ENCODE measurements at regions not wholly inside any gene's neighbourhood (a gene's known extent, or its start where the extent isn't known, plus 50 kb on each side); places are given as distances from the start of the nearest gene placed in this dataset.

- no peak for DNase-seq (ENCODE audit: low spot score)
- H3K27ac ChIP-seq (ENCODE audit: low read depth, low read length, poor library complexity, severe bottlenecking): no peak overlapping the region
- ChIA-PET POLR2A (ENCODE audit: low non-redundant PET) (interaction anchor here (0.6 kb wide), 1 partner anchor 50 kb away, joined by 4 read pairs; no protein-coding TSS in a partner anchor), CTCF (no interaction called here)
- no peaks in the 10 kb centered on the region for H3K36me3 ChIP-seq (ENCODE audit: insufficient read depth, low read length, poor library complexity, severe bottlenecking)
- H3K4me3 ChIP-seq (ENCODE audit: low read depth, low read length, poor library complexity, severe bottlenecking): no peak overlapping the region
- intact Hi-C loops (cut with micrococcal nuclease; ENCODE audit: unreplicated experiment): no loop called here
- BruUV-seq (replicated peaks): no TSS peak
- H3K4me1 ChIP-seq (ENCODE audit: insufficient read depth, low read length, poor library complexity, severe bottlenecking): peaks cover 7% of the 10 kb centered on the region
- no peaks in the 10 kb centered on the region for H3K9me3 ChIP-seq (ENCODE audit: low read depth, low read length, poor library complexity, severe bottlenecking)
- TF ChIP-seq EZH2 (IDR thresholded peaks at IDR 0.05; ENCODE audit: borderline replicate concordance, low read depth, low read length, poor library complexity, severe bottlenecking): no peak
- TF ChIP-seq, protein P1, sequence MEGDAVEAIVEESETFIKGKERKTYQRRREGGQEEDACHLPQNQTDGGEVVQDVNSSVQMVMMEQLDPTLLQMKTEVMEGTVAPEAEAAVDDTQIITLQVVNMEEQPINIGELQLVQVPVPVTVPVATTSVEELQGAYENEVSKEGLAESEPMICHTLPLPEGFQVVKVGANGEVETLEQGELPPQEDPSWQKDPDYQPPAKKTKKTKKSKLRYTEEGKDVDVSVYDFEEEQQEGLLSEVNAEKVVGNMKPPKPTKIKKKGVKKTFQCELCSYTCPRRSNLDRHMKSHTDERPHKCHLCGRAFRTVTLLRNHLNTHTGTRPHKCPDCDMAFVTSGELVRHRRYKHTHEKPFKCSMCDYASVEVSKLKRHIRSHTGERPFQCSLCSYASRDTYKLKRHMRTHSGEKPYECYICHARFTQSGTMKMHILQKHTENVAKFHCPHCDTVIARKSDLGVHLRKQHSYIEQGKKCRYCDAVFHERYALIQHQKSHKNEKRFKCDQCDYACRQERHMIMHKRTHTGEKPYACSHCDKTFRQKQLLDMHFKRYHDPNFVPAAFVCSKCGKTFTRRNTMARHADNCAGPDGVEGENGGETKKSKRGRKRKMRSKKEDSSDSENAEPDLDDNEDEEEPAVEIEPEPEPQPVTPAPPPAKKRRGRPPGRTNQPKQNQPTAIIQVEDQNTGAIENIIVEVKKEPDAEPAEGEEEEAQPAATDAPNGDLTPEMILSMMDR (conservative IDR thresholded peaks at IDR 0.05; ENCODE audit: low read depth, low read length): no peak
- no peaks in the 10 kb centered on the region for H3K27me3 ChIP-seq (replicated peaks; ENCODE audit: insufficient read depth, low read depth, low read length, poor library complexity)
Observed at GRCh38 chr18:70382017-70382416, 93.2 kb downstream of the SOCS6 start.

DNA sequence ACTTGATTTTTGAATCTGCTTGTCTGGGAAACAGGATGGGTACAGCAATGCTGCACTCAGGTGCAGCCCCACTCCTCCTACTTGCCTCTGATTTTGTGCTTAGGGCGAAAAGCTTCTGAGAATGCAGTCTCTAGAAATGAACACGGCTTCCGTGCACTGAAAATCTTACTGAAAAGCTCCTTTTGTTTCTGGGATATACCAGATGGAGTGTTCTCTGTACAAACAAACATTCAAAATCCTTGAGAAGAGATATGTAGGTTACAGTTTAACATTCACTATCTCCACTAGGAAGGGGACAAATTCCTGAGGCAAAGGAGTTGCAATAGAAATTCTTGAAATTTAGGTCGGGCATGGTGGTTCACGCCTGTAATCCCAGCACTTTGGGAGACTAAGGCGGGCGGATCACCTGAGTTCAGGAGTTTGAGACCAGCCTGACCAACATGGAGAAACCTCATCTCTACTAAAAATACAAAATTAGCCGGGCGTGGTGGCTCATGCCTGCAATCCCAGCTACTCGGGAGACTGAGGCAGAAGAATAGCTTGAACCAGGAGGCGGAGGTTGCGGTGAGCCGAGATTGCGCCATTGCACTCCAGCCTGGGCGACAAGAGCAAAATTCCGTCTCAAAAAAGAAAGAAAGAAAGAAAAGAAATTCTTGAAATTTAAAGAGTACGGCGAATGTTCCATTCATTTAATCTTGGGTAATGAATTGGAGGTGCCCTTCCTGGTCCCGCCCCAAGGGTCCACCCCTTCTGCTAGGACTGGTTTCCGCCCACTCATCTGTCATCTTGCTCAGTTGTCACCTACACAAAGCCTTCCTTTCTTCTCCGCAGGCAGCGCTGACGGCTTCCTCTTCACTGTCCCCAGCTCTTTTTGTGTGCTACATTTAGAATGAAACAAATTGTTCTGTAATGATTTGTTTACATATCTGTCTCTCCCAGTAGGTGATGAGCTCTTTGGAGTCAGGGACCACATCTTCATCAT is 92.4 kb downstream of the SOCS6 start:
- TF ChIP-seq, protein P1 (conservative IDR thresholded peaks at IDR 0.05; ENCODE audit: low read depth, low read length): no peak
- no peak for TF ChIP-seq EZH2 (IDR thresholded peaks at IDR 0.05; ENCODE audit: borderline replicate concordance, low read depth, low read length, poor library complexity, severe bottlenecking)
- H3K27ac ChIP-seq (ENCODE audit: low read depth, low read length, poor library complexity, severe bottlenecking): no peak overlapping the region
- CTCF ChIA-PET: no interaction called here
- no peaks in the 10 kb centered on the region for H3K9me3 ChIP-seq (ENCODE audit: low read depth, low read length, poor library complexity, severe bottlenecking)
- no peak overlapping the region for H3K4me3 ChIP-seq (ENCODE audit: low read depth, low read length, poor library complexity, severe bottlenecking)
- H3K4me1 ChIP-seq (ENCODE audit: insufficient read depth, low read length, poor library complexity, severe bottlenecking): peaks cover 7% of the 10 kb centered on the region
- intact Hi-C loops (cut with micrococcal nuclease; ENCODE audit: unreplicated experiment): no loop called here
- peak; percentile 72 for DNase-seq (ENCODE audit: low spot score)
- POLR2A ChIA-PET (ENCODE audit: low non-redundant PET): no interaction called here
- H3K36me3 ChIP-seq (ENCODE audit: insufficient read depth, low read length, poor library complexity, severe bottlenecking): no peaks in the 10 kb centered on the region
- BruUV-seq (replicated peaks): no TSS peak
- H3K27me3 ChIP-seq (replicated peaks; ENCODE audit: insufficient read depth, low read depth, low read length, poor library complexity): no peaks in the 10 kb centered on the region

Measured in A673 (cell line).